ENCODE measurements at regions not wholly inside any gene's neighbourhood (a gene's known extent, or its start where the extent isn't known, plus 50 kb on each side); places are given as distances from the start of the nearest gene placed in this dataset.

DNA sequence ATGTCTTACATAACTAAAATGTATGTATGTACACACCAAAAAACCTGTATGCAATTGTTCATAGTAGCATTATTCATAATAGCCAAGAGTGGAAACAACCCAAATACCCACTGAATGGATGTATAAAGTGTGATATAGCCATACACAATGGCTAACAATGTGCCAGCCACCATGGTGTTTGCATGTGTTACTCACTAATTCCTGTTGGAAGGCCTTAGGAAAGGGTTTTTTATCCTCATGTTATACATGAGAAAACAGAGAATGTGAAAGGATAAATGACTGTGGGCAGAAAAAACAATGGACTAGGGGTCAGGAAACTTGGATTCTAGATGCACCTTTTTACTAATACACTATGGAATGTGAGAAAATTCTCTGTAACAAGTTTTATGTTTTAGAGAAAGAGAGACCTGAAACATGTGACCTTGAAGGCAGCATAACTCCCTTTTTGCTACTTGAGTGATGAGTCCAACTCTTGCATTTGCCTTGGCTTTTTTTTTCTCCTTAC is 55.7 kb downstream of the TIGD2 start:
- H3K4me1 ChIP-seq (ENCODE audit: insufficient read depth, low read length) = no peaks in the 10 kb centered on the region

GRCh38 chr4:89171176-89171805 is 60.0 kb downstream of the TIGD2 start:
- Mint-ChIP-seq H3K4me3 (no peak overlapping the region), H3K36me3 (ENCODE audit: low read depth) (no peaks in the 10 kb centered on the region), H3K27me3 (peaks cover 3% of the 10 kb centered on the region), H3K9me3 (no peaks in the 10 kb centered on the region), H3K4me1 (ENCODE audit: low read depth) (no peaks in the 10 kb centered on the region), H3K27ac (no peak overlapping the region)
- TF ChIP-seq CTCF (IDR thresholded peaks at IDR 0.05) = no peak
- Histone ChIP-seq H3K4me1 (ENCODE audit: insufficient read depth, low read length) (no peaks in the 10 kb centered on the region), H3K9me3 (ENCODE audit: control insufficient read depth in 1 of 2, insufficient read depth in 1 of 2, low read length in 2 of 2) (no peaks in the 10 kb centered on the region), H3K36me3 (ENCODE audit: insufficient read depth, low read length) (no peaks in the 10 kb centered on the region), H3K27ac (ENCODE audit: low read depth in 1 of 2, low read length in 2 of 2) (no peak overlapping the region), H3K4me3 (ENCODE audit: low read length) (no peak overlapping the region), H3K27me3 (ENCODE audit: control insufficient read depth in 1 of 2, insufficient read depth in 2 of 2, low read length in 2 of 2) (peaks cover 0 to 4% of the 10 kb centered on the region in 2 experiments)
- ChIA-PET POLR2A (no interaction called here), CTCF (interaction anchor here (1.1 kb wide), 1 partner anchor 11 kb away, joined by 3 read pairs; no protein-coding TSS in a partner anchor)
- ATAC-seq (ENCODE audit: poor library complexity) = no peak
- intact Hi-C loops (cut with DNase I, micrococcal nuclease) = no loop called here
- DNase-seq = no peak

More for the DNA sequence above, 55.7 kb downstream of the TIGD2 start:
- DNase-seq (no peak), ATAC-seq (ENCODE audit: poor library complexity) (no peak)
- H3K27me3 Mint-ChIP-seq = peaks cover 8% of the 10 kb centered on the region
- TF ChIP-seq CTCF (IDR thresholded peaks at IDR 0.05) = no peak
- Histone ChIP-seq H3K27me3 (ENCODE audit: control insufficient read depth in 1 of 2, insufficient read depth in 2 of 2, low read length in 2 of 2) (peaks cover 0 to 4% of the 10 kb centered on the region in 2 experiments), H3K27ac (ENCODE audit: low read depth in 1 of 2, low read length in 2 of 2) (no peak overlapping the region), H3K4me3 (ENCODE audit: low read length) (no peak overlapping the region), H3K9me3 (ENCODE audit: control insufficient read depth in 1 of 2, insufficient read depth in 1 of 2, low read length in 2 of 2) (no peaks in the 10 kb centered on the region), H3K36me3 (ENCODE audit: insufficient read depth, low read length) (no peaks in the 10 kb centered on the region)
- H3K9me3 Mint-ChIP-seq = no peaks in the 10 kb centered on the region
- no peak overlapping the region for H3K27ac Mint-ChIP-seq
- intact Hi-C loops (cut with DNase I, micrococcal nuclease) = no loop called here
- ChIA-PET CTCF (no interaction called here), POLR2A (no interaction called here)
- no peaks in the 10 kb centered on the region for H3K4me1 Mint-ChIP-seq (ENCODE audit: low read depth)
- no peak overlapping the region for H3K4me3 Mint-ChIP-seq
- no peaks in the 10 kb centered on the region for H3K36me3 Mint-ChIP-seq (ENCODE audit: low read depth)

- no peaks in the 10 kb centered on the region for H3K27me3 ChIP-seq (ENCODE audit: control insufficient read depth in 1 of 2, insufficient read depth in 2 of 2, low read length in 2 of 2)
- Mint-ChIP-seq H3K27ac (no peak overlapping the region), H3K36me3 (ENCODE audit: low read depth) (no peaks in the 10 kb centered on the region), H3K27me3 (no peaks in the 10 kb centered on the region), H3K4me3 (no peak overlapping the region), H3K9me3 (no peaks in the 10 kb centered on the region), H3K4me1 (ENCODE audit: low read depth) (no peaks in the 10 kb centered on the region)
- no peaks in the 10 kb centered on the region for H3K4me1 ChIP-seq (ENCODE audit: insufficient read depth, low read length)
- CTCF ChIA-PET = no interaction called here
- no peak overlapping the region for H3K4me3 ChIP-seq (ENCODE audit: low read length)
- no peak for TF ChIP-seq CTCF (IDR thresholded peaks at IDR 0.05)
- intact Hi-C loops (cut with DNase I, micrococcal nuclease) = no loop called here
- ATAC-seq (ENCODE audit: poor library complexity) = no peak
- no peaks in the 10 kb centered on the region for H3K36me3 ChIP-seq (ENCODE audit: insufficient read depth, low read length)
- POLR2A ChIA-PET = no interaction called here
- no peak for DNase-seq
- no peak overlapping the region for H3K27ac ChIP-seq (ENCODE audit: low read depth in 1 of 2, low read length in 2 of 2)
- no peaks in the 10 kb centered on the region for H3K9me3 ChIP-seq (ENCODE audit: control insufficient read depth in 1 of 2, insufficient read depth in 1 of 2, low read length in 2 of 2)
Observed at GRCh38 chr4:89172865-89173264, 61.5 kb downstream of the TIGD2 start.
